Smooth muscle cell (in vitro differentiated cells): ENCODE measurements at regions not wholly inside any gene's neighbourhood (a gene's known extent, or its start where the extent isn't known, plus 50 kb on each side); places are given as distances from the start of the nearest gene placed in this dataset.

Experiments
- DNase-seq: peaks from one replicate; lab custom pipeline; 2025; ENCODE audit not compliant: unreplicated experiment; lab: John Stamatoyannopoulos, UW
- H2AFZ ChIP-seq: fragments of 200-600 bp; sonication (generic); 2 replicates; pipeline ENCODE4 v1.6.0; 2016; ENCODE audit warnings: antibody characterized with exemption, low read depth, mild to moderate bottlenecking
- H3F3A ChIP-seq: fragments of 200-600 bp; sonication (generic); 2 replicates; pipeline ENCODE4 v1.6.0; 2017; ENCODE audit warnings: antibody characterized with exemption, low read depth
- H3K27ac ChIP-seq: fragments of 200-600 bp; sonication (generic); 2 replicates; pipeline ENCODE4 v1.5.1; 2016; ENCODE audit warnings: low read depth, mild to moderate bottlenecking
- H3K27me3 ChIP-seq: fragments of 200-600 bp; sonication (generic); 2 replicates; pipeline ENCODE4 v1.6.1; 2016; ENCODE audit warnings: low read depth, mild to moderate bottlenecking
- H3K36me3 ChIP-seq: fragments of 200-600 bp; sonication (generic); 2 replicates; pipeline ENCODE4 v1.5.1; 2016; ENCODE audit warnings: low read depth
- H3K4me1 ChIP-seq: fragments of 200-600 bp; sonication (generic); 2 replicates; pipeline ENCODE4 v1.5.1; 2016; ENCODE audit warnings: low read depth
- H3K4me2 ChIP-seq: fragments of 200-600 bp; sonication (generic); 2 replicates; pipeline ENCODE4 v1.6.0; 2016; ENCODE audit warnings: mild to moderate bottlenecking
- H3K4me3 ChIP-seq: fragments of 200-600 bp; sonication (generic); 2 replicates; pipeline ENCODE4 v1.5.1; 2016; ENCODE audit warnings: mild to moderate bottlenecking
- H3K79me2 ChIP-seq: fragments of 200-600 bp; sonication (generic); 2 replicates; pipeline ENCODE4 v1.6.0; 2016; ENCODE audit warnings: low read depth, mild to moderate bottlenecking
- H3K9ac ChIP-seq: fragments of 200-600 bp; sonication (generic); 2 replicates; pipeline ENCODE4 v1.6.0; 2016; ENCODE audit warnings: low read depth
- H3K9me3 ChIP-seq: fragments of 200-600 bp; sonication (generic); replicated peaks from 2 replicates; pipeline ENCODE4 v1.5.1; 2016; ENCODE audit warnings: low read depth
- H4K20me1 ChIP-seq: fragments of 200-600 bp; sonication (generic); 2 replicates; pipeline ENCODE4 v1.6.0; 2016; ENCODE audit warnings: low read depth
- CTCF ChIP-seq: fragments of 200-600 bp; sonication (generic); IDR thresholded peaks from 2 replicates; pipeline ENCODE4 v1.5.1; 2017; ENCODE audit warnings: borderline replicate concordance, mild to moderate bottlenecking, antibody characterized with exemption; ENCODE audit not compliant: insufficient read depth, poor library complexity, severe bottlenecking
- WGBS: methylation state at CpG from one replicate; pipeline ENCODE4 v1.1.7; 2016; ENCODE audit warnings: low lambda C conversion rate; 5-methylcytosine and 5-hydroxymethylcytosine counted together

GRCh38 chr16:56101480-56101879 lies 89.8 kb upstream of the GNAO1 start:
- 76% methylated on average over 5 of the region's 5 CpGs for WGBS
- Histone ChIP-seq H3K36me3 (no peaks in the 10 kb centered on the region), H3K4me2 (peak overlapping the region; percentile 85), H3F3A (no peaks in the 10 kb centered on the region), H3K9me3 (no peaks in the 10 kb centered on the region), H3K4me1 (peaks cover 7% of the 10 kb centered on the region), H2AFZ (peak overlapping the region; percentile 49), H3K27me3 (peaks cover 5% of the 10 kb centered on the region), H3K9ac (no peak overlapping the region), H3K4me3 (no peak overlapping the region), H4K20me1 (no peaks in the 10 kb centered on the region), H3K27ac (no peak overlapping the region), H3K79me2 (no peaks in the 10 kb centered on the region)
- DNase-seq, result no peak
- no peak for TF ChIP-seq CTCF

- WGBS, result 76% methylated on average over 2 of the region's 2 CpGs
- no peak for TF ChIP-seq CTCF
- H3K27ac ChIP-seq, result no peak overlapping the region
- H2AFZ ChIP-seq, result no peak overlapping the region
- no peaks in the 10 kb centered on the region for H4K20me1 ChIP-seq
- H3K79me2 ChIP-seq, result no peaks in the 10 kb centered on the region
- no peaks in the 10 kb centered on the region for H3K36me3 ChIP-seq
- H3K4me3 ChIP-seq, result no peak overlapping the region
- H3K27me3 ChIP-seq, result peaks cover 5% of the 10 kb centered on the region
- no peak overlapping the region for H3K9ac ChIP-seq
- H3K4me1 ChIP-seq, result peaks cover 7% of the 10 kb centered on the region
- H3F3A ChIP-seq, result no peaks in the 10 kb centered on the region
- DNase-seq, result no peak
- no peaks in the 10 kb centered on the region for H3K9me3 ChIP-seq
- no peak overlapping the region for H3K4me2 ChIP-seq
These were observed 94.0 kb upstream of the GNAO1 start for GRCh38 chr16:56097306-56097705.

GRCh38 chr16:56094231-56094630 lies 97.1 kb upstream of the GNAO1 start:
- Histone ChIP-seq H3K4me3 (no peak overlapping the region), H3K27me3 (peaks cover 5% of the 10 kb centered on the region), H3K9me3 (no peaks in the 10 kb centered on the region), H4K20me1 (no peaks in the 10 kb centered on the region), H3K79me2 (no peaks in the 10 kb centered on the region), H3K27ac (no peak overlapping the region), H3K4me2 (no peak overlapping the region), H3F3A (no peaks in the 10 kb centered on the region), H3K4me1 (no peaks in the 10 kb centered on the region), H3K36me3 (no peaks in the 10 kb centered on the region), H3K9ac (no peak overlapping the region), H2AFZ (no peak overlapping the region)
- 41% methylated on average over 1 of the region's 1 CpG for WGBS
- DNase-seq, result no peak
- TF ChIP-seq CTCF, result no peak

GRCh38 chr16:56093055-56093454 lies 98.2 kb upstream of the GNAO1 start:
- H3F3A ChIP-seq, result no peaks in the 10 kb centered on the region
- no peak overlapping the region for H3K27ac ChIP-seq
- no peak overlapping the region for H2AFZ ChIP-seq
- H3K4me1 ChIP-seq, result no peaks in the 10 kb centered on the region
- H3K9ac ChIP-seq, result no peak overlapping the region
- no peak overlapping the region for H3K4me3 ChIP-seq
- H3K9me3 ChIP-seq, result no peaks in the 10 kb centered on the region
- DNase-seq, result no peak
- no peaks in the 10 kb centered on the region for H3K79me2 ChIP-seq
- H3K27me3 ChIP-seq, result peaks cover 9% of the 10 kb centered on the region
- WGBS, result 37% methylated on average over 2 of the region's 2 CpGs
- no peak overlapping the region for H3K4me2 ChIP-seq
- H4K20me1 ChIP-seq, result no peaks in the 10 kb centered on the region
- no peak for TF ChIP-seq CTCF
- H3K36me3 ChIP-seq, result no peaks in the 10 kb centered on the region
